ENCODE measurements at regions not wholly inside any gene's neighbourhood (a gene's known extent, or its start where the extent isn't known, plus 50 kb on each side); places are given as distances from the start of the nearest gene placed in this dataset.
A peak's percentile ranks its signal among the peaks of the same experiment; 100 is the strongest.
"Not testable (repeated sequence)": the region's sequence is repeated elsewhere in the genome, so short reads cannot be mapped to it uniquely, and the experiment has no call there.

DNA sequence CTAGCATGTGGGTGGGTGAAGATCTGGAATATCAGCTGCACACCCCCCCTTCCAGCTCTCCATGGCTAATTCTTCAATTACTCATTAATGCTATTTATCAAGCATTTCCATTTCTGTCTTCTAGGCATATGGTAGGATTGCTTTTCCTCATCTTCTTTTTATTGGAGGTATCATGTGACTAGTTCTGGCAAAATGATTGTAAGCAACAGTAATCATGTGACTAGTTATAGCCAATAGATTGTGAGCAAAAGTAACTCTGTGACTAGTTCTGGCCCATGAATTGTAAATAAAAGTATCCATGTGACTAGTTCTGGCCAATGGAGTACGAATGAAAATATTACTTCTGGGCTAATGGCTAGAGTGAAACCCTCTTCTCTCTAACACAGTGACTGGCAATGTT, 107.0 kb upstream of the TMEM132E start:
- no peak for DNase-seq (ENCODE audit: low read depth in 3 of 3)

DNA sequence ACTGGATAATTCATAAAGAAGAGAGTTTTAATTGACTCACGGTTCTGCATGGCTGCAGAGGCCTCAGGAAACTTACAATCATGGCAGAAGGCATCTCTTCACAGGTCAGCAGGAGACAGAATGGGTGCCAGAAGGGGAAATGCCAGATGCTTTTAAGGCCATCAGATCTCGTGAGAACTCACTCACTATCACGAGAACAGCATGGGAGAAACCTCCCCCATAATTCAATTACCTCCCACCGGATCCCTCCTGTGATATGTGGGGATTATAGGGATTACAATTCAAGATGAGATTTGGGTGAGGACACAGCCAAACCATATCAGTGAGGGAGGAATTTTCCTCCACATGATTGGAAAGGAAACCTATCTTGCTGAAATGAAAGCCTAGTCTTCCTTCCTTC, 108.1 kb upstream of the TMEM132E start:
- not testable (repeated sequence) for DNase-seq (ENCODE audit: low read depth in 3 of 3)

- no peak for DNase-seq (ENCODE audit: low read depth in 3 of 3)
Measured at GRCh38 chr17:34465789-34466188, 102.8 kb upstream of the CCL1 start.

- no peak for DNase-seq (ENCODE audit: low read depth in 3 of 3)
Measured at GRCh38 chr17:34464812-34465211, 101.8 kb upstream of the CCL1 start.

DNA sequence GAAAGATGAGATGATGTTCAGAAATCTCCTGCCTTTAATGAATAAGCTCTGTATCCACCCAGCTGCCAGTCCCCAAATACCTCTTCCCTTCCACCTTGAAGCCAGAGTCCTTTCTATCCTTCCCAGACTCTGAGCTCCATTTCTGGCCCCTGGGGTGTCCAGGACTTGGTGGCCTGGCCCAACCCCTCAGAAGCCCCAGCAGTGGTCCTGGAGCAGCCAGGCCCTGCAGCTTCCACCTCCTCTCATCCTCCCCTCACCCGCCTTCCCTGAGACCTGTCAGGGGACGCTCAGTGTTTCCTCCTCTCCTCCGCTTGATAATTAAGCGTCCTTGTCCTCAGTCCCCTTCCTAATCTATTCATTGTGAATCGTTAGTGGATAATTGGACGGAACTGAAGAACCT, 95.2 kb upstream of the CCL1 start:
- no peak for DNase-seq (ENCODE audit: low read depth in 3 of 3)

DNA sequence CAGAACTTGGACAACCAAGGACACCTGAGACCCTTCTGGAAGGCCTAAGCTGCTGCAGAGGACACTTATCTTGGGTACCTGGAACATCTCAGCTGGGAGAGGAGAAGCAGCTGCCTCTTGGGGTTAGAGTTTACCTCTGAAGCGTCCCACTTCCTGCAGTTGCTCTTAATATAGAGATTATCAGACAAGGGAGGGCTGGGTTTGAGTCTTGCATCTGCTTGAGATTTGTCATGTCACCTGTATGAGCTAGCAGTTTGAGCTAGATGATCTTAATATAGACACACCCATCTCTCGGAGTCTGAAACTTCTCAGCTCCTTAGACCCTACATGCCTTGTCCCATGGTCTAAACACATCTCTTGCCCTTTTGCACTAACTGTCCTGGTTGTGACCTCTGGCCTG, 93.1 kb upstream of the CCL1 start:
- no peak for DNase-seq (ENCODE audit: low read depth in 3 of 3)

DNA sequence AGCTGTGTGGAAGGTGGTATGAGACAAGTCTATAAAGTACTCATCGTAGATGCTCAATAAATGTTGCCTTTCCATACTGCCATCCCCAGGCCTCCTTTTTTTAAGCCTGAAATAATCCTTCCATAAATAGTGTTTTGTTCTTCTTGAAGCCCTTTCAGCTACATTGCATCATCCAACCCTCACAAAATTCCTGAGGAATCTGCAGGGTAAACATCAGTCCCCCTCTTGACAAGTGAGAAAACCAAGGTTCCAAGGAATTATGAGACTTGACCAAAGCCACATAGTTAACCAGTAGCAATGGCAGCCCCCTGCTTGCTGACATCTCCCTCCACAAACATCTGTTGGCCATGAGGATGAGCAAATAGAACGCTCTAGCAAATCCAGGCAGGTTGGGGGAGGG, 89.7 kb upstream of the CCL1 start:
- no peak for DNase-seq (ENCODE audit: low read depth in 3 of 3)

DNA sequence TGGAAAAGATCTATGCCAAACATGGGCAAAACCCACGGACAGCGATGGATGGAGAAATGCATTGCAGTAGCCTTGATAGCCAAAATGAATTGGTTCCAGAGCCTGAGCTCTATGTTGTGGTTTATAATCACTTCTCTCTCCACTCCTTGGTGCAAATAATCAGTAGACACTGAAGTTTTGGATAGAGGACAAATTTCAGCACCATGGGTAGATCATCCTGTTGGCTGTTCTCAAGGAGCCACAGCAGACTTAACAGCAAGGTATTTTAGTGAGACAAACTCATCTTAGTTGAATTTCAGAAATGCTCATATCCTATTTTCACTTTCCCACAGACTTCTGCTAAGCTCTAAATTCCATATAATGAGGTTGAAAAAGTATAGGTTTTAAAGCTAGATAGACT, 88.3 kb upstream of the CCL1 start:
- DNase-seq (ENCODE audit: low read depth in 3 of 3): no peak

DNA sequence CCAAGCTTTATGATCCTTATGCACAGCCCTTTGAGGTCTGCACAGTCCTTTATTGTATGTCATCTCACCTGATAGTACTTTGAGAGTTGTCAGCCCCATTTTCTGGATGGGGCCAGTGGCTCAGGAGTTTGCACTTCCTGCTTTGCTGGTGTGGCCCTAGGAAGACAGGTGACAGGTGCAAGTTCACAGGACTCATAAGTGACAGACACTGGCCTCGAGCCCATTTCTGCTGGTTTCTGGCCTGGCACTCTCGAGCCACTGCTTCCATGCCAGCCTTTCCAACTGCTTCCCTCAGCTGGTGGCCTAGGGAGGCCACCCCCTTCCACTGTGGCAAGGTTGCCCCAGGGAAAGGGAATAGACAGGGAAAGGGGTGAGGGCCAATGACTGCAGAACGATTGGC, 84.4 kb upstream of the CCL1 start:
- DNase-seq (ENCODE audit: low read depth in 3 of 3): no peak

GRCh38 chr17:34445101-34445500, 82.1 kb upstream of the CCL1 start:
- DNase-seq (ENCODE audit: low read depth in 3 of 3): no peak

DNA sequence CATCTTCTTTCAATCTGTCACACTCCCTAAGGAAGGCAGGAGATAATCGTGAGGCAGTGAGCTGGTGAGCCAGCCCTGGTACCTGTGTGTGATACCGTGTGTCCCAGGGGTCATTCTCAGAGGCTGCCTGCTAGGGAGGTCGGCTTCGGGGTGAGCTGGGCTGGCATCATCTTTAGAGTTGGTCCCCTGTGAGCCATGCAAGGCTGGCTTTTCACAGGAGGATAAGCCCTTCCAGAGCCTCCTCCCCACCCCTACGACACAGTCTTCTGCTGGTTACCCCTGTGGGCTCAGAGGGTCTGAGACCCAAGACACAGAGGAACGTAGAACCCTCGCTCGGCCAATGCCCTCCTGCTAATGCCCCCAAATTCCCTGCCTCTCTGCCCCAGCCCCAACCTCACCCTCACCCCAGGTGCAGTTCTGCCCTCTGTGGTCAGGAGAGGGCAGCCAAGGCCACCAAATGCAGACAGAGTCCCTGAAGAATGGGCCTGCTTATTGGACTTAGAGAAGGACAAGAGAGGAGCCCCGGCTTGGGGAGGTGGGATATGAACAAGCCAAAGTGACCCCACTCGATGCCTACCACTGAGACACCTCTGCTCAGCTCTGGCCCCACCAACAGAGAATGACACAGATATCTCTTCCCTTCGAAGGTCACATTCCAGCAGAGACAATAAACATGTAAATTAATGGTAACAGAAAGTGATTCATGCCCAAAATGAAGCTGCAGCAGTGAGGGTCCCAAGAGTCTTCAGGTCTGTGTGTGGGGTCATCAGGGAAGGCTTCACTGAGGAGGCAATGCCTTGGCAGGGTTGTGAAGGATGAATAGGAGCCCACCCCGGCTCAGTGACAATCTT, 80.8 kb upstream of the CCL1 start:
- no peak for DNase-seq (ENCODE audit: low read depth in 3 of 3)

DNA sequence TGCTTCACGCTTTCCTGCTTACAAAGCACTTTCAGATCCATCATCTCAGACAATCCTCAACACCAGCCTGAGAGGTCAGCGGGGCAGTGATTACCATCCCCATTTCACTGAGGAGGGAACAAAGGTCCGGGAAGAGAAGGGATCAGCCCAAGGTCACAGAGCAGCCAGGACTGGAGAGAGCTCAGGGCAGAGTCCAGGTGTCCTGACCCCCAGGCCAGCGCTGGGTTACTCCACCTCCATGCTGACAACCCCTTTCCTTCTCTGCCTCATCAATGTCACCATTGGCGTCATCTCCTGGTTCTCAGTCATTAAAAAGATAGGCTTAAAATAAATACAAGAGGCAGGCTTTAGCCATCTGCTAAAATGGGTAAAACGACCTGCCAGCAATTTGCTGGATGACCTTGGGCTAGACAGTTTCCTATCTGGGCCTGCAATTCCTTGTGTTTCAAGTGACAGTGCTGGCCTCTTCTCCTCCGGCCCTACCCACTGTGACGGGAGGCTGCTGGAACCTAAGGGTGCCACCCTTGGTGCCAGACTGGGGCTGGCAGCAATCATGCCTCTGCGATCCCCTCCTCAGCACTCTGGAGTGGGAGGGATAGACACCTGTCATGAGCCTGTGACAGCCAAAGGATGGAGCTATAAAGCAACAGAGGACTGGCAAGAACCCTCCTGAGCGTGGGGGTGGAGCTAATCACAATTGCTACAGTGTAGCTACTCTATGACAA, 79.5 kb upstream of the CCL1 start:
- DNase-seq (ENCODE audit: low read depth in 3 of 3): no peak

DNA sequence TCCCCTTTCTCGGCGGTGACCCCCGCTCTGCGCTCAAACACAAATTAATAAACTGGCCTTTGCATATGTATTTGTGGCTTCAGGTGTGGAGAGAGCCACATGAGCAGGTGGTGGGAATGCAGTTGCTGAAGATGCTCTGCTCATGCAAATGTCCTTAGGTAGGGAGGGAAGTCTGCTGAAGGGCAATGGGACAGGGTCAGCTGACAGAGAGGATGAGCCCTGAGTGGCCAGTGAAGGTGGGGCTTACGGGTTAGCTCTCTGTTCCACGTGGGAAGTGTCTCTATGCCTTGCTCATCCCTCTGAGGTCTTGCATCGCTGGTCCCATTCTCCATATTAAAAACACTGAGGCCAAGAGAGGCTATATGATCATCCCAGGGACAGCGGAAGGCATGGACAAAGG, 74.2 kb upstream of the CCL1 start:
- DNase-seq (ENCODE audit: low read depth in 3 of 3): no peak

DNA sequence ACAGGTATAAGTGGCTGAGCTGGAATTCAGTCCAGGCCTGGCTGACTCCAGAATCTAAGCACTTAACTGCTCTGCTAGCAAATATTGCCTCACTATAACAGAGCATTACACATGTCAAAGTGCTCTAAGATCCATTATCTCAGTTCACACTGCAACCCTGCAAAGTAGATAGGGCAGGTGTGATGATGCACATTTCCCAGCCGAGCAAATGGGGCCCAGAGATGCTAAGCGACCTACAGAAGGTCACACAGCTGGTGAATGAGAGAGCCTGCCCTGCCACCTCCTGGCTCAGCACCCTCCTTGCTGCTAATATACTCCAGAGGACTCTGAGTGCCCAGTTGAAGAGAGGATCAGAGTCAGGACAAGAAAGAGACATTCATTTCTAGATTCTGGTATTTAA, 73.6 kb upstream of the CCL1 start:
- DNase-seq (ENCODE audit: low read depth in 3 of 3): no peak

- DNase-seq (ENCODE audit: low read depth in 3 of 3): no peak
Measured at GRCh38 chr17:34435182-34435928, 72.3 kb upstream of the CCL1 start.

- DNase-seq (ENCODE audit: low read depth in 3 of 3): no peak
Measured at GRCh38 chr17:34434052-34434451, 71.0 kb upstream of the CCL1 start.

DNA sequence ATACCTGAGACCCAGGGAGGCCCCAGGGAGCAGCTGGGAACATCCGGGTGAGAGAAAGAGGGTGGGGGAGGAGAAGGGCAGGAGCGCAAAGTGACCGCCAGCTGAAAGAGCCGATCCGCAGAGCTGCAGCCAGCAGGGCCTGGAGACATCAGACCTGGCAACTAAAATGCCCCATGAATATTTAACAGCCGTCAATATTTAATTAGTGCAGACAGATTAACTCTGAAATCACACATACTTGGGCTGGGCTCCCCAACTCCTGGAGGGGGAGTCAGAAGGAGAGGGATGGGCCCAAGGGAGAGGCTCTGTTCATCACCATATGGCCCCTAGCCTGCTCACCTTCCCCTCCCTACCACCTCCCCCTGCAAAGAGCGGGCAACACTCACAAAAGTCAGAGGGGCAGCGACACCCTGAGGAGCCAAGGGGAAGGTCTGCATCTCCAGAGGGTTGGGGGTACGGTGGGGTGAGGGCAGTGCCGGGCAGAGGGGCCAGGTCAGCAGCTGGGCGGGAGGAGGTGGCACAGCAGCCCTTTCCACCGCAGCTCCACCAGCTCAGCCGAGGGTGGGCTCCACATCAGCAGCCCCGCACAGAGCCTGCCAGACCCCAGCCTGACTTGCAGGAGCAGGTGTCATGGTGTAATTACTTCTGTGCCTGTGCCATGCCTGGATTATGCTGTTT, 61.9 kb upstream of the CCL1 start:
- DNase-seq (ENCODE audit: low read depth in 3 of 3): no peak

- no peak for DNase-seq (ENCODE audit: low read depth in 3 of 3)
Measured at GRCh38 chr17:34423978-34424813, 61.2 kb upstream of the CCL1 start.

DNA sequence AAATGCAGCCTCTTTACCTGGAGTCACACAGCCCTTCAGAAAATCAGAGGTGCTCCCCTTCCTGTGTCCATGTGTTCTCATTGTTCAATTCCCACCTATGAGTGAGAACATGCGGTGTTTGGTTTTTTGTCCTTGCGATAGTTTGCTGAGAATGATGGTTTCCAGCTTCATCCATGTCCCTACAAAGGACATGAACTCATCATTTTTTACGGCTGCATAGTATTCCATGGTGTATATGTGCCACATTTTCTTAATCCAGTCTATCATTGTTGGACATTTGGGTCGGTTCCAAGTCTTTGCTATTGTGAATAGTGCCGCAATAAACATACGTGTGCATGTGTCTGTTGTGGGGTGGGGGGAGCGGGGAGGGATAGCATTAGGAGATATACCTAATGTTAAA, 60.3 kb upstream of the CCL1 start:
- not testable (repeated sequence) for DNase-seq (ENCODE audit: low read depth in 3 of 3)

GRCh38 chr17:34420900-34421299, 57.9 kb upstream of the CCL1 start:
- DNase-seq (ENCODE audit: low read depth in 3 of 3): no peak

DNA sequence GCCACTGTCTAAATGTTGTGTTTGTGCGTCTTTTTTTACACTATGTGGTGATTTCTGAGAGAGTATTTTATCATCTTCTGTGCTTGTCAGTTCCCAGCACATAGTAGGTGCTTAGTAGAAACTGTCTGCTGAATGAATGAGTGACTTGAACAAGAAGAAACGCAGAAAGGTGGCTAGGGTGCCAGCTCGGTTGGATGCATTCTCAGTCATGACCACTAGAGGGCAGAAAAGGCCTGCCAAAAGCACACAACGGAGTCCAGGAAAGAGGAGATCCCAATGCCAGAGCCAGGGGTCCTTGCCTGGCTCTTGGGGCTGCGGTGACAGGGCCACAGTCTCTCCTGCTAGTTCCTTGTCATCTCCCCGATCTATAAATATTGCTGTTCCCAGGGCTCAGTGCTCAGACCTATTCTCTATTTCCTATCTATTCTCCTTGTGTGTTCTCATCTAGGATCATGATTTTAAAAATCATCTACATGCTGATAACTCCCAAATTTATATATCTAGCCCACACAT, 57.3 kb upstream of the CCL1 start:
- DNase-seq (ENCODE audit: low read depth in 3 of 3): peak; percentile 34 to 43 (median 37)

Data from stimulated activated CD4-positive, alpha-beta T cell treated with anti-CD3 and anti-CD28 coated beads, TNF-alpha, amount 100 ng/mL, for 4 hours (primary cell).